Sigmoid colon (tissue), 6 donors: ENCODE measurements at regions not wholly inside any gene's neighbourhood (a gene's known extent, or its start where the extent isn't known, plus 50 kb on each side); places are given as distances from the start of the nearest gene placed in this dataset.

ENCODE experiments used
- DNase-seq: peaks from one replicate; pipeline ENCODE4 v3.0.0-alpha.2; 2019
- H3K27ac ChIP-seq, 4 donors: fragments of 200-600 bp; sonication (generic); one replicate each; pipeline ENCODE4 v1.5.1; 2016 to 2019; ENCODE audit warnings: mild to moderate bottlenecking in 1 of 4
- H3K27me3 ChIP-seq, 3 donors: fragments of 200-600 bp; sonication (generic); one replicate each; pipeline ENCODE4 v1.5.1; 2019; ENCODE audit warnings: mild to moderate bottlenecking in 1 of 3
- H3K36me3 ChIP-seq, 4 donors: fragments of 200-600 bp; sonication (generic); one replicate each; pipeline ENCODE4 v1.5.1; 2016 to 2019
- H3K4me1 ChIP-seq, 4 donors: fragments of 200-600 bp; sonication (generic); one replicate each; pipeline ENCODE4 v1.5.1; 2017 to 2019
- H3K4me3 ChIP-seq, 4 donors: fragments of 200-600 bp; sonication (generic); one replicate each; pipeline ENCODE4 v1.5.1; 2017 to 2019; ENCODE audit warnings: mild to moderate bottlenecking in 2 of 4, moderate library complexity in 1 of 4
- H3K9me3 ChIP-seq, 4 donors: fragments of 200-600 bp in 3 of 4; sonication (generic) in 3 of 4; one replicate each; pipeline versions ENCODE4 v1.5.1 to v1.6.1; 2013 to 2019
- EP300 ChIP-seq, 4 donors: sonication (generic); formaldehyde crosslinking; IDR thresholded peaks; one replicate each; pipeline ENCODE4 v1.6.1; 2017; ENCODE audit warnings: antibody characterized with exemption in 4 of 4
- POLR2A ChIP-seq, 2 donors: fragments of 450-650 bp; IDR thresholded peaks; one replicate each; pipeline ENCODE4 v1.6.1; 2016; ENCODE audit warnings: antibody characterized with exemption in 2 of 2, mild to moderate bottlenecking in 2 of 2, moderate library complexity in 2 of 2
- POLR2AphosphoS5 ChIP-seq, 4 donors: sonication (generic); formaldehyde crosslinking; IDR thresholded peaks; one replicate each; pipeline ENCODE4 v1.6.1; 2017; ENCODE audit warnings: antibody characterized with exemption in 4 of 4
- WGBS, 2 donors: extraction: QIAGEN DNeasy Blood & Tissue Kit; methylation state at CpG; one replicate each; pipeline ENCODE4 v1.1.7; 2013; 5-methylcytosine and 5-hydroxymethylcytosine counted together
- intact Hi-C: fragments of 100-400 bp; cut with DNase I; formaldehyde crosslinking; loops from one replicate; pipeline ENCODE4 v1.15.1; 2023
- TF ChIP-seq, protein P1 (sequence below), 4 experiments: fragments of 450-650 bp in 3 of 4; fragments of 200-600 bp in 1 of 4; IDR thresholded peaks; one replicate each; pipeline ENCODE4 v1.5.1; 2016 to 2019; ENCODE audit warnings: antibody characterized with exemption in 4 of 4, mild to moderate bottlenecking in 3 of 4, moderate library complexity in 2 of 4
- donor health status: healthy with polysubstance abuse.
- donor health status: healthy.

DNA sequence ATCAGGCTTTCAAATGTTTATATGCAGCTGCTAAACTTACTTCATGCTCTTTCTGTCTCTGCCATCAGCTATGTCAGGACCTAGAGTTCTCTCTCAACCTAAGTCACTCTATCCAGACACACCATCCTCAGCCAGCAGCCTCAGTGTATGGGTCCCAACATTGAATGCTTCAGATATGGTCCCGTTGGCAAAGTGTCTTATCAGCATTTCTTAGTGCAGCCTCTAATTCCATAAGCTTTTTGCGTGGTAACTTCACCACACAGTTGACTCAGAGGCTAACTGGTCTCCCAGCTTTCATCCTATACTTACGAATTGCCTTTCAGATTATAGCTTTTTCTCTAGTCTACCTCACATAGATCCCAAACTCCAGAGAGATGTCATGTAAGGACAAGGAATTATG lies 402.9 kb upstream of the EEF2KMT start:
- no peaks in the 10 kb centered on the region for H3K27me3 ChIP-seq
- intact Hi-C loops, result loop anchor here (5.0 kb wide), 1 partner anchor 117 kb away; no protein-coding TSS in a partner anchor
- DNase-seq, result no peak
- no peak overlapping the region for H3K27ac ChIP-seq
- TF ChIP-seq POLR2A (IDR thresholded peaks at IDR 0.05) (no peak), EP300 (IDR thresholded peaks at IDR 0.05) (no peak), POLR2AphosphoS5 (IDR thresholded peaks at IDR 0.05) (no peak)
- TF ChIP-seq, protein P1, sequence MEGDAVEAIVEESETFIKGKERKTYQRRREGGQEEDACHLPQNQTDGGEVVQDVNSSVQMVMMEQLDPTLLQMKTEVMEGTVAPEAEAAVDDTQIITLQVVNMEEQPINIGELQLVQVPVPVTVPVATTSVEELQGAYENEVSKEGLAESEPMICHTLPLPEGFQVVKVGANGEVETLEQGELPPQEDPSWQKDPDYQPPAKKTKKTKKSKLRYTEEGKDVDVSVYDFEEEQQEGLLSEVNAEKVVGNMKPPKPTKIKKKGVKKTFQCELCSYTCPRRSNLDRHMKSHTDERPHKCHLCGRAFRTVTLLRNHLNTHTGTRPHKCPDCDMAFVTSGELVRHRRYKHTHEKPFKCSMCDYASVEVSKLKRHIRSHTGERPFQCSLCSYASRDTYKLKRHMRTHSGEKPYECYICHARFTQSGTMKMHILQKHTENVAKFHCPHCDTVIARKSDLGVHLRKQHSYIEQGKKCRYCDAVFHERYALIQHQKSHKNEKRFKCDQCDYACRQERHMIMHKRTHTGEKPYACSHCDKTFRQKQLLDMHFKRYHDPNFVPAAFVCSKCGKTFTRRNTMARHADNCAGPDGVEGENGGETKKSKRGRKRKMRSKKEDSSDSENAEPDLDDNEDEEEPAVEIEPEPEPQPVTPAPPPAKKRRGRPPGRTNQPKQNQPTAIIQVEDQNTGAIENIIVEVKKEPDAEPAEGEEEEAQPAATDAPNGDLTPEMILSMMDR (IDR thresholded peaks at IDR 0.05), result no peak
- WGBS, 2 donors, result 89 to 90% methylated on average over 3 of the region's 3 CpGs
- no peak overlapping the region for H3K4me3 ChIP-seq
- H3K9me3 ChIP-seq, result no peaks in the 10 kb centered on the region
- peaks cover 0 to 20% (median 13%) of the 10 kb centered on the region in 4 donors for H3K4me1 ChIP-seq
- H3K36me3 ChIP-seq, result no peaks in the 10 kb centered on the region

DNA sequence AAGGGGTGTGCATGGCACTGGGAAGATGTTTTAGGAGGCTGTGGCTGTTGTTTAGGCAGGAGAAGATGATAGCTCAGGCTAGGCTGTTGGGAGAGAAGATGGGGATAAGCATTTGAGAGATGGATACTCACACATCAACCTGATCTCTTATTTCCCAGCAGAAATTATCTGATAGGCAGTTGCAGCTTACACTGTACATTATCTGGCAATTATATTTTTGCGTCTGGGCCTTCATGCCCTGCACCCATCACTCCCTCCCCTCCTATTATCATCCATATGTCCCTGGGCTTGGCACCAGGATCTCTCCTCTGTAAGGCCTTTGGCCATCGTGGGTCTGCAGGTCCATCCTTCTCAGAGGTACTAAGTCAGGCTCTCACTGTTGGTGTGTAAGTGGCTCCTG lies 401.0 kb upstream of the EEF2KMT start:
- H3K9me3 ChIP-seq, result no peaks in the 10 kb centered on the region
- no peak overlapping the region for H3K4me3 ChIP-seq
- intact Hi-C loops, result no loop called here
- DNase-seq, result no peak
- 80 to 93% methylated on average over 2 of the region's 2 CpGs for WGBS, 2 donors
- H3K36me3 ChIP-seq, result no peaks in the 10 kb centered on the region
- no peak overlapping the region for H3K27ac ChIP-seq
- H3K27me3 ChIP-seq, result no peaks in the 10 kb centered on the region
- H3K4me1 ChIP-seq, result peaks cover 0 to 4% (median under 1%) of the 10 kb centered on the region in 4 donors
- TF ChIP-seq POLR2A (IDR thresholded peaks at IDR 0.05) (no peak), POLR2AphosphoS5 (IDR thresholded peaks at IDR 0.05) (no peak)
- TF ChIP-seq, protein P1 (IDR thresholded peaks at IDR 0.05), result no peak

DNA sequence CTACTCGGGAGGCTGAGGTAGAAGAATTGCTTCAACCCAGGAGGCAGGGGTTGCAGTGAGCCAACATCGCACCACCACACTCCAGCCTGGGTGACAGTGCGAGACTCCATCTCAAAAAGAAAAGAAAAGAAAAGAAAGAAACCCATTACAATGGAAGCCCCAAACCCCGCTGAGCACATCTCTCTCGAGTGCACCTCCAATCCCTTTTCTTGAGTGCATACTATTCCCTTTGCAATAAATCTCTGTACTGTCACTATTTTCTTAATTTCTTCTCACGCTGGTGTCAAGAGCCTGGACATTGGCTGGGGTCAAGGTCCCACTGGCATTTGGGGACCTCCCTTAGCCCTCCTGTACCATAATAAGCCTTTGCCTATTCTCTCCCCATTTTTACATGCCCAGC lies 398.4 kb upstream of the EEF2KMT start:
- Histone ChIP-seq H3K9me3 (no peaks in the 10 kb centered on the region), H3K4me1 (no peaks in the 10 kb centered on the region), H3K36me3 (no peaks in the 10 kb centered on the region), H3K4me3 (no peak overlapping the region), H3K27me3 (no peaks in the 10 kb centered on the region), H3K27ac (no peak overlapping the region)
- 92 to 95% methylated on average over 6 of the region's 6 CpGs for WGBS, 2 donors
- TF ChIP-seq, protein P1 (IDR thresholded peaks at IDR 0.05), result no peak
- no peak for TF ChIP-seq POLR2A (IDR thresholded peaks at IDR 0.05)
- no peak for TF ChIP-seq POLR2AphosphoS5 (IDR thresholded peaks at IDR 0.05)
- intact Hi-C loops, result no loop called here
- DNase-seq, result no peak

DNA sequence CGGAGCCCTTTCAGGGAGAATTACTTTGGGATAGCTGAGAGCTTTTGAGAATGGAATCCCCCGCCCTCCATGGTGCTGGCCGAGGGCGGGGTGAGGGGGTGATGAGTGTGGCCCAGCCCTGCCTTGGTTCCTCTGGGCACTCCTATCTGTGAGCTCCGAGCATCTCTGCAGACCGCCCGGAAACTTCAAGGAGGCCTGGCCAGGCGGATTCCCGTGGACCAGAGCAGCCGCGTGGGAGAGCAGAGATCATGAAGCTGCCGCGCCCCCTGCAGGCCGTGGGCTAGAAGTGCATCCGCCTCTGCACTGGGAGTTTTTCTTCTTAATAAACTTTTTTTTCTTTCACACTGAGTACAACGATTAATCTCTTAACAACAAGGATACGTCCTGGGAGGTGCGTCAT lies 392.9 kb upstream of the EEF2KMT start:
- H3K36me3 ChIP-seq, result no peaks in the 10 kb centered on the region
- TF ChIP-seq POLR2AphosphoS5 (IDR thresholded peaks at IDR 0.05), result no peak
- TF ChIP-seq, protein P1 (IDR thresholded peaks at IDR 0.05), result peak in 3 of 4 experiments; percentile 32 to 58 (median 56)
- WGBS, 2 donors, result 14% methylated on average over 18 of the region's 18 CpGs
- H3K27ac ChIP-seq, result no peak overlapping the region
- intact Hi-C loops, result loop anchor here (5.0 kb wide), 1 partner anchor 253 kb away; no protein-coding TSS in a partner anchor
- no peaks in the 10 kb centered on the region for H3K4me1 ChIP-seq
- H3K4me3 ChIP-seq, result no peak overlapping the region
- DNase-seq, result no peak
- no peaks in the 10 kb centered on the region for H3K27me3 ChIP-seq
- no peaks in the 10 kb centered on the region for H3K9me3 ChIP-seq

DNA sequence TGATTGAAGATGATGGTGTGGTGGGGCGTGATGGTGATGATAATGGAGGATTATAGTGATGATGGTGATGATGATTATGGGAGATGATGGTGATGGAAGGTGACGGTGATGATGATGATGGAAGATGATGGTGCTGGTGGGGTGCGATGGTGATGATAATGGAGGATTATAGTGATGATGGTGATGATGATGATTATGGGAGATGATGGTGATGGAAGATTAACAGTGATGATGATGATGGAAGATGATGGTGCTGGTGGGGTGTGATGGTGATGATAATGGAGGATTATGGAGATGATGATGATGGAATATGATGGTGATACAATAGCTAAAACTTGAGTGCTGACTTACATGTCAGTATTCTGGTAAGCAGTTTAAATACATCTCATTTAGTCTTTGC lies 391.0 kb upstream of the EEF2KMT start:
- intact Hi-C loops, result no loop called here
- Histone ChIP-seq H3K4me1 (no peaks in the 10 kb centered on the region), H3K4me3 (no peak overlapping the region), H3K9me3 (no peaks in the 10 kb centered on the region), H3K36me3 (no peaks in the 10 kb centered on the region), H3K27me3 (no peaks in the 10 kb centered on the region), H3K27ac (no peak overlapping the region)
- 32 to 77% methylated on average over 3 of the region's 3 CpGs for WGBS, 2 donors
- TF ChIP-seq POLR2A (IDR thresholded peaks at IDR 0.05) (no peak), EP300 (IDR thresholded peaks at IDR 0.05) (no peak), POLR2AphosphoS5 (IDR thresholded peaks at IDR 0.05) (no peak)
- TF ChIP-seq, protein P1 (IDR thresholded peaks at IDR 0.05), result no peak
- DNase-seq, result no peak
